GM19240 (cell line): ENCODE measurements at regions not wholly inside any gene's neighbourhood (a gene's known extent, or its start where the extent isn't known, plus 50 kb on each side); places are given as distances from the start of the nearest gene placed in this dataset.

Experiments used
- DNase-seq: peaks from one replicate; pipeline ENCODE4 v3.0.0; 2011; ENCODE audit warnings: low spot score; ENCODE audit not compliant: insufficient read length

DNA sequence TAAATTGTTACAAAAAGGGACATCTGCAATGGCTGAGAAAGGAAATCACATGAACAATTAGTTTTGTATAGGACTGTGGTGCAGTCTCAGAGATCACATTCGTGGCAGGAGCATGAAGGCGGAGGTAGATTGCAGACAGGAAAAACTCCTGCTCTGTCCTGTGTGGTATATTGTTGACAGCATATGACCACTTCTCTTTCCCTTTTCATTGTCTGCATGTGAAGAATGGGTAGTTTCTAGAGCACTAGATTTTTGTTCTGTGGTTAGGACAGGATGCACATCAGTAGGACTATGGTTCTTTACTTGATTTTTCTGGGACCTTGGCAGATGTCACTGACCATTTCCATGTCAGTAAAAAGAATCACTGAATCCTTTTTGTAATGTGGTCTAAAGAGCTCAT, 625.9 kb upstream of the PKN2 start:
- no peak for DNase-seq

DNA sequence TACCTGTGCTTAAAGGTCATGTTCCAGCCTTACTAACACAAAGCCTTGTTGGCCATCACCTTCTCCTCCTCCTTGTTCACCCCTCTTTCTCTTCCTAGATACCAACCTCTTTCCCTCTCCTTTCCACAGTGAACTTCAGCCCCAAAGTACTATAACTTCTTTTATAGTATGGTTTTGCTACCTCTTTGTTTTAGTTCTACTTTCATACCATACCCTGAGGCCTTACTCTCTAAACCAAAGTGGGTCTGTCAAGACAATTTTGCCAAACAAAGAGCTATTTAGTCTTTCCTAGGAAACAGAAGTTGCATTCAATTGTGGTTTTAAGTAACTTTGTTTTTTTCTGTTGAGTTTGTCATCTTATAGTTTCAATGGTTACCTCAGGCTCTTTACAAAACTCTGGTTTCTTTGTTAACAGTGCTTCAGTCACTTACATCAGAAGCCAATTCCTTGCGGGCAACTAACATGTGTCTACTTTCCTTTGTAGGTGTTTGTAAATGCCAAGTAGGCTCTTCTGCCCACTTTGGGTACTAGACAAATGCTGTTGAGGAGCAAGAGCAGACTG, 623.9 kb upstream of the PKN2 start:
- no peak for DNase-seq

DNA sequence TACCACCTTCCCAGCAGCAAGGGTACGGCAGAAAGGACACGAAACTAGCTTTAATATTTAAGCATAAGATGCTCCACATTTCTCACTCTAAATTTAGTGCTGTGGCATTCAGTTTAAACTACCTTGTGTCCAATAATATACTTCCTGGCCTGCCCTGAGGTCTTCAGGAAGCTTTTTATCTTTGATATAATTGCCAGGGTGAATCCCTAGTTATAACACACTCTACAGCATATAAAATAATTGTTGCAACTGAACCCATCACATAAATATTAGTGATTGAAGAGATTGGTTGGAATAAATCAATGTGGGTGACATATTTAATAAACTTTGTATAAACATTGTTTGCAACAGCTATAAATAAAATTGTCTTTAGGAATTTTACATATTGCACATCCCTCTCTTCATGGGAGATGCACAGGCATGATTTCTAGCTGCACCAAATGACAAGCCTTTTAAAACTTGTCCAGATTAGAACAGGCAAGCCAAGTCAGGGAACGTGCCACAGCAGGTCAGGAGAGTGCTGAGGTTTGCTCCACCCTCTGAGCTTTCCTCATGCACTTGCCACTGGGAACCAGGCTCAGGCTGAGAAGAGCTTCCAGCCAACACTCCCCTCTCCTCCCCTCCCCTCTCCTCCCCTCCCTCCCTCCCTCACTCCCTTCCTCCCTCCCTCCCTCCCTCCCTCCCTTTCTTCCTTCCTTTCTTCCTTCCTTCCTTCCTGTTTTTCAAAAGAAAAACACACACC, 623.2 kb upstream of the PKN2 start:
- no peak for DNase-seq

DNA sequence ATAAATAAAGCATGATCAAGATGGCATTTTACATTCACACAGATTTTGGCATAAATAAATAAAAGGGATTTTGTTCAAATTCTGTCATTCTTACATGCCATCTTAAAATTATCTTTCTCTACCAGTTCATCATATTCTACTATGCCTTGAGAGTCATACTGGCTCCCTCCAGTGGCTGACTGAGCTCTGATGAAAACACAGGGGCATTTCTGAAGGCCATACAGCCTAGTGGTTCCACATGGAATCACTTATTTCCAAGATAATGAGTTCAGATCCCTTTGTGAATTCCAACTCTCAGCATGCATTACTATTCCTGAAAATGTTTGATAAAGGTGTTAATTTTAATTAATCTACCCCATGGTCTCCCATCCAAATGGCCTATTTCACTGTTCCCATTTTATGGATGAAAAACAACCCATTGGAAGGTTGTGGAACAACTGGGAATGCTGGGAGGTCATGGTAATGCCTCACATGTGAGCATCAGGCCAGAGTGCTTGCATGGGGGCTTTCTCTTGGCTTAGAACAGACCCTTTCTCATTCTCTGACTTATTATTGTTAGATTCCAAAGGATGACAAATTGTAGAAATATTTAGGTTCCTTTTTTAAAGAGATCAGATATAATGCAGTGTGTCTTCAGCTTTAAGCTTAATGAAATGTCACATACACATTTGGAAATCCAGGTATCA, 622.4 kb upstream of the PKN2 start:
- peak; percentile 14 for DNase-seq

- DNase-seq = no peak
These were observed 621.4 kb upstream of the PKN2 start for GRCh38 chr1:88062650-88063153.

- no peak for DNase-seq
These were observed 620.5 kb upstream of the PKN2 start for GRCh38 chr1:88063605-88064004.

DNA sequence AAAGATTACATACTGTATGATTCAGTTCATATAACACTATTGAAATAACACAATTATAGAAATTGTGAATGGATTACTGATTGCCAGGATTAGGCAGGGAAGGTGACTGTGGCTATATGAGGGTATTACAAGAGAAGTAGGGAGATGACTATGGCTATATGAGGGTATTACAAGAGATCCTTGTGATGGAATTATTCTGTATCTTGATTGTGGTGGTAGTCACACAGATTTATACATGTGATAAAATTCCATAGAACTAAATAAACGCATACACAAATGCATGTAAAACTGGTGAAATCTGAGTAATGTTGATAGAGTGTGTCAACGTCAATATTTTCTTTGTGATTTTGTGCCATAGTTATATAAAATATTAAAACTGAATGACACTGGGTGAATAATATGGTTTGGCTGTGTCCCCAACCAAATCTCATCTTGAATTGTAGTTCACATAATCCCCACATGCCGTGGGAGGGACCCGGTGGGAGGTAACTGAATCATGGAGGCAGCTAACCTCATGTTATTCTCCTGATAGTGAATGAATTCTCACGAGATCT, 615.6 kb upstream of the PKN2 start:
- no peak for DNase-seq

DNA sequence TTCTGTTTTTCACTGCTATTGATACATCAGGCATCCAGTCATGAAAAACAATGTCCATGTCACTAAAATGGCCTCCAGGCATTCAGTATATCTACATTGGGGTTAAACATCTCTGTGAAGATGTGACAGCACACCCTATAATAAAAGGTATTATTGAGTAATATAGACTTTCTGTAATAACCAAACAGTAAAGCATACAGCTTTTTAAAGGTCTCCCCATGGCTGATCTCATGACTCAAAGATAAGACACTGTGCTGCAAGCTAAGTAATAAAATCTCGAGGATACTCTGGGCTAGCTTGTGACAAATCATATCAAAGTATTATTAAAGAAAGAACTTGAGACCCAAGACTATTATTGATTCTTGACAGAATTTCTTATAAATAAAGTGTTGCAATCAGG, 613.1 kb upstream of the PKN2 start:
- DNase-seq = no peak

DNA sequence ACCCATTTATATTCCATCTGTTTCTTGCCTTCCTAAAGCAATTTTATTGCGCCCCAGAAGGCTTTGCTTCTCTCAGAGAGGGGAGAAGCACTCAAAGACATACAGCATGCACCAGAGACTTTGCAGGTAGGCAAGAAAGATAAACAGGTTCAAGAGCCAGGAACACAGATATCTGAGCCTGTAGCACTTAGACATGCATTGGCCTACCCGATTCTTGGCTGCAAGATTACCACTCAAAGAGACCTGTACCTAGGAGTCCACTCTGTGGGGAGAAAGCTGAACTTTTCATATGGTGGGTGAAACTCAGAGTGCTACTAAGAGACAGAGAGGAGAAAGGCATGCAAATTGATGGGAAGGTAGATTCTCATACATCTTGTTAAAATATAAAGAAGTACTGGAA, 609.4 kb upstream of the PKN2 start:
- DNase-seq = no peak

DNA sequence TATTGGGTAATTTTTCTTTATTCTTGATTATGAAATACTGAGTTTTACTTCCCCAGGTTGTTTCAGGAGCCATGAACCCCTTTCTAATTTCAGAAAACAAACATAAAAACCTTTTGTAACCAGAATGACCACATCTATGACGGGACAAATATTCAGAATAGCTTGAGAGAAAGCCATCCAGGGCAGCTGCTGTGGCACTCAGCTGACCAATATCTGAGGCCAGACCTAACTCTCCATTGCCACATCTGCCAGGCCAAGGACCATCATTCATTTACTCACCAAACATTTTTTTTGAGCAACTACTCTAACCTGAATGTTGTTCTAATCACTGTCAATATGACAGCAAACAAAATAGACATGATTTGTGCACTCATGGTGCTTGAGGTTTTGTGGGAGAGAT, 608.3 kb upstream of the PKN2 start:
- DNase-seq = no peak

DNA sequence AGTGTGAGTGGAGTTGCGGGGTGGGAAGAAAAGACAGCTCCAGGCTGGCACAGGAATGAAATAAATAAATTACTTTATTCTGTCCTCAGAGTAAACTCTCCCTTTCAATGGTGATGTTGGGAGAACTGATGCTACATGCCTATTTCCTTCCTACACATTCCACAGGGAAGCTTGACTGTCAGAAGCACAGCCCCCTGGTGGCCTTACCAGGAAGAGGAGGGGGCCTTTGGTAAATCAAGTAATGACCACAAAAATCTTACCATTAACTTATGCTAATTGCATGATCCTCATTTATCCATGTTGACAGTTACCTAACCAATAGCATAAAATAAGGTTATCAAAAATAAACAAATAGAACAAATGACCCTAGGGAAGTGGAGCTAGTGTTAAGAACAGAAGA, 605.0 kb upstream of the PKN2 start:
- no peak for DNase-seq

- DNase-seq = no peak
These were observed 603.2 kb upstream of the PKN2 start for GRCh38 chr1:88080875-88081274.

DNA sequence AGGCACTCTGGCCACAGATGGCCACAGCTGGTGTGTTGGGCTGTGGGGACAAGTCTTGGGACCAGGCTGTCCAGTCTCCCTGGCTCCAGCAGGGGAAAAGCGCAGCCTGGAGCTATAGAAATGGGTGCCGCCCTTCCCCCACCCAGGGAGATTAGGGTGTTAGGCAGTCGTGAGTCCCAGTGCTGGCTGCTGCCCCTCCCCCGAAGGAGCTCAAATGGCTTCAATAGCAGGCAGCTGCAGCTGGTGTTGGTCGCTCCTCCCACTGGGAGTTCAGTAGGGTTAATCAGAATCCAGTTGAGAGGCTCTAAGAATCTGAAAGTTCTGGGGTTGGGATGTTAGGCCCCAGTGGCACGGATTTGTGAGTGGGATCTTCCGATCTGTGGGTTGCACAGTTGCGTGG, 595.6 kb upstream of the PKN2 start:
- DNase-seq = no peak

- no peak for DNase-seq
These were observed 594.1 kb upstream of the PKN2 start for GRCh38 chr1:88089961-88090360.

GRCh38 chr1:88098881-88099280, 585.2 kb upstream of the PKN2 start:
- no peak for DNase-seq

- DNase-seq = no peak
These were observed 583.0 kb upstream of the PKN2 start for GRCh38 chr1:88101041-88101440.

- no peak for DNase-seq
These were observed 579.8 kb upstream of the PKN2 start for GRCh38 chr1:88104236-88104635.

GRCh38 chr1:88104886-88105285, 579.2 kb upstream of the PKN2 start:
- DNase-seq = no peak

- DNase-seq = no peak
These were observed 572.3 kb upstream of the PKN2 start for GRCh38 chr1:88111816-88112215.

- no peak for DNase-seq
These were observed 566.5 kb upstream of the PKN2 start for GRCh38 chr1:88117597-88117996.

DNA sequence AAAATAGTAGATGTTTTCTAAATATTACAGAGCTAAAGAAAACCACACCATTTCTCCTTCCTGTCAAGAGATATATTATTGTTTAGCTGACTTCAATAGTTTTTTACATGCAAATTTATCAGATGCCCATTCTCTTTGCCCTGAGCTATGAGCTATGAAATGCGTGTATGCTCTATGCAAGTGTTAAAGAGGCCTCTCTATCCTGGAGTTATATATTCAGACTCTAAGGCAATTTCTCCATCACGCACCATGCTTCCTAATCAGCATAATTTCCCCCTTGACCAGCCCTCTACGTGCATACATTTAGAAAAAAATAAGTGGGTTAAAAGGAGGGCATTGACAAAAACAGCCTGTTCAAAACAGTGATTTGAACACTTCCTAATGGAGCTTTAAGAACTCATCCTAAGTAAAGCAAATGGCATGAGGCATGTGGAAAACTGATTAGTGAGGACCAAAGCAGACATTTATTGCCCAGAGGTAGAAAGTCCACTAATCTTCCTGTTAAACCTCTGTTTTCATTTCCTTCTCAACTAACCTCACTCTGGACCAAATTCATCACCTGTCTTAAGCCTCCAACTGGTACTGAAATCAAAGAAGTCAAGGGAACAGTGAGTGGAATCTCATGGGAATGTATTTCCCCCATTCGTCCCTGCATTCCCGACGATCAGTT, 565.8 kb upstream of the PKN2 start:
- DNase-seq = no peak

DNA sequence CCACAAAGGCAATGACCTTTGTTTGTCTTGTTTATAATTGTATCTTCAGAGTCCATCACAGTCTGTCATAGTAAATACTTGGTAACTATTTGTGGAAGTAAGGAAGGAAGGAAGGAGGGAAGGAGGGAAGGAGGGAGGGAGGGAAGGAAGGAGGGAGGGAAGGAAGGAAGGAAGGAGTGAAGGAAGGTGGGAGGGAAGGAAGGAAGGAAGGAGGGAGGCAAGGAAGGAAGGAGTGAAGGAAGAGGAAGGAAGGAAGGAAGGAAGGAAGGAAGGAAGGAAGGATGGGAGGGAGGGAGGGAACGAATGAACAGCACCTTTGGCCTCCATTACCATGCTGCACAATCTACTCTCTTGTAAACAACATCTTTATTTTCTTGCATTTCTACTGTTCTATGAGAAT, 559.5 kb upstream of the PKN2 start:
- DNase-seq = no peak
